ENCODE measurements at regions not wholly inside any gene's neighbourhood (a gene's known extent, or its start where the extent isn't known, plus 50 kb on each side); places are given as distances from the start of the nearest gene placed in this dataset.

DNA sequence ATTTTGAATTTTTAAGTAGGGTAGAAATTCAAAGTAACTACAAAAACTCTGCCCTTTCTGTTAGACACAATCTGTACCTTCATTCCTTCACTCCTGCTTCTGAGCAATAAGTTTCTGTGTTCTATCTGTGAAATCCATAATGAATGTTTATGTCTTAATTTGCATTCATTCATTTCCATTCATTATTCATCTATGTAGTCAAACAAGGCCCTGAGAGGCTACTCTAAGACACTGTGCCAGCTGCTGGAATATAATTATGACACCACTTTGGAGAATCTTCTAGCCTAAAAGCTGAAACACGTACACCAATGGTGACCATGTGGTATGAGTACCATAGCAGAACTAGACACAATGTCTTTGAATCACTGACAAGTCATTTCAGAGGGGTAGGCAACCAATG, 199.9 kb upstream of the FAR2 start:
- TF ChIP-seq, protein P1, sequence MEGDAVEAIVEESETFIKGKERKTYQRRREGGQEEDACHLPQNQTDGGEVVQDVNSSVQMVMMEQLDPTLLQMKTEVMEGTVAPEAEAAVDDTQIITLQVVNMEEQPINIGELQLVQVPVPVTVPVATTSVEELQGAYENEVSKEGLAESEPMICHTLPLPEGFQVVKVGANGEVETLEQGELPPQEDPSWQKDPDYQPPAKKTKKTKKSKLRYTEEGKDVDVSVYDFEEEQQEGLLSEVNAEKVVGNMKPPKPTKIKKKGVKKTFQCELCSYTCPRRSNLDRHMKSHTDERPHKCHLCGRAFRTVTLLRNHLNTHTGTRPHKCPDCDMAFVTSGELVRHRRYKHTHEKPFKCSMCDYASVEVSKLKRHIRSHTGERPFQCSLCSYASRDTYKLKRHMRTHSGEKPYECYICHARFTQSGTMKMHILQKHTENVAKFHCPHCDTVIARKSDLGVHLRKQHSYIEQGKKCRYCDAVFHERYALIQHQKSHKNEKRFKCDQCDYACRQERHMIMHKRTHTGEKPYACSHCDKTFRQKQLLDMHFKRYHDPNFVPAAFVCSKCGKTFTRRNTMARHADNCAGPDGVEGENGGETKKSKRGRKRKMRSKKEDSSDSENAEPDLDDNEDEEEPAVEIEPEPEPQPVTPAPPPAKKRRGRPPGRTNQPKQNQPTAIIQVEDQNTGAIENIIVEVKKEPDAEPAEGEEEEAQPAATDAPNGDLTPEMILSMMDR (IDR thresholded peaks at IDR 0.05 in 2 of 3, conservative IDR thresholded peaks at IDR 0.05 in 1 of 3; ENCODE audit: control insufficient read depth in 2 of 3, extremely low read depth in 1 of 3, insufficient read depth in 1 of 3, low read depth in 3 of 3, low read length in 3 of 3): no peak
- TF ChIP-seq POLR2AphosphoS5 (IDR thresholded peaks at IDR 0.05; ENCODE audit: low read length): no peak
- no peak for TF ChIP-seq SMAD1 (IDR thresholded peaks at IDR 0.05; ENCODE audit: low read depth, partially characterized antibody)
